GM18858 (cell line): ENCODE measurements at regions not wholly inside any gene's neighbourhood (a gene's known extent, or its start where the extent isn't known, plus 50 kb on each side); places are given as distances from the start of the nearest gene placed in this dataset.

ENCODE experiments used
- ATAC-seq: cut with Tn5 transposase; IDR thresholded peaks from one replicate; pipeline ENCODE4 v1.9.1; 2021; ENCODE audit not compliant: unreplicated experiment

- no peak for ATAC-seq
Measured at GRCh38 chr14:87334997-87335685, 657.8 kb downstream of the GALC start.

- ATAC-seq: no peak
Measured at GRCh38 chr14:87331991-87332390, 661.0 kb downstream of the GALC start.

GRCh38 chr14:87325741-87326140 is 667.2 kb downstream of the GALC start:
- ATAC-seq: no peak

- no peak for ATAC-seq
Measured at GRCh38 chr14:87323191-87323590, 669.8 kb downstream of the GALC start.

- no peak for ATAC-seq
Measured at GRCh38 chr14:87321548-87321947, 671.4 kb downstream of the GALC start.

GRCh38 chr14:87312894-87313205 is 680.1 kb downstream of the GALC start:
- ATAC-seq: no peak

- ATAC-seq: no peak
Measured at GRCh38 chr14:87312169-87312893, 680.7 kb downstream of the GALC start.

- no peak for ATAC-seq
Measured at GRCh38 chr14:87309557-87309956, 683.4 kb downstream of the GALC start.

- no peak for ATAC-seq
Measured at GRCh38 chr14:87306409-87307168, 686.4 kb downstream of the GALC start.

- ATAC-seq: no peak
Measured at GRCh38 chr14:87305345-87305744, 687.6 kb downstream of the GALC start.

- no peak for ATAC-seq
Measured at GRCh38 chr14:87304404-87304803, 688.6 kb downstream of the GALC start.

- ATAC-seq: no peak
Measured at GRCh38 chr14:87286826-87287225, 706.2 kb downstream of the GALC start.

GRCh38 chr14:87286191-87286590 is 706.8 kb downstream of the GALC start:
- ATAC-seq: no peak

GRCh38 chr14:87285506-87285905 is 707.5 kb downstream of the GALC start:
- ATAC-seq: no peak

- ATAC-seq: no peak
Measured at GRCh38 chr14:87283547-87283946, 709.4 kb downstream of the GALC start.

- ATAC-seq: no peak
Measured at GRCh38 chr14:87282266-87282665, 710.7 kb downstream of the GALC start.

- no peak for ATAC-seq
Measured at GRCh38 chr14:87278415-87278814, 714.6 kb downstream of the GALC start.

GRCh38 chr14:87271331-87271730 is 721.7 kb downstream of the GALC start:
- no peak for ATAC-seq

- ATAC-seq: no peak
Measured at GRCh38 chr14:87268997-87269396, 724.0 kb downstream of the GALC start.

- ATAC-seq: no peak
Measured at GRCh38 chr14:87264796-87265195, 728.2 kb downstream of the GALC start.

GRCh38 chr14:87264272-87264785 is 728.7 kb downstream of the GALC start:
- ATAC-seq: no peak

- ATAC-seq: no peak
Measured at GRCh38 chr14:87261621-87262020, 731.4 kb downstream of the GALC start.
